Limb (tissue), 2 donors: ENCODE measurements at regions not wholly inside any gene's neighbourhood (a gene's known extent, or its start where the extent isn't known, plus 50 kb on each side); places are given as distances from the start of the nearest gene placed in this dataset.

Experiments
- DNase-seq, 2 donors: peaks; one replicate each; pipeline ENCODE4 v3.0.0-alpha.2; 2016; ENCODE audit errors: extremely low spot score in 2 of 2

DNA sequence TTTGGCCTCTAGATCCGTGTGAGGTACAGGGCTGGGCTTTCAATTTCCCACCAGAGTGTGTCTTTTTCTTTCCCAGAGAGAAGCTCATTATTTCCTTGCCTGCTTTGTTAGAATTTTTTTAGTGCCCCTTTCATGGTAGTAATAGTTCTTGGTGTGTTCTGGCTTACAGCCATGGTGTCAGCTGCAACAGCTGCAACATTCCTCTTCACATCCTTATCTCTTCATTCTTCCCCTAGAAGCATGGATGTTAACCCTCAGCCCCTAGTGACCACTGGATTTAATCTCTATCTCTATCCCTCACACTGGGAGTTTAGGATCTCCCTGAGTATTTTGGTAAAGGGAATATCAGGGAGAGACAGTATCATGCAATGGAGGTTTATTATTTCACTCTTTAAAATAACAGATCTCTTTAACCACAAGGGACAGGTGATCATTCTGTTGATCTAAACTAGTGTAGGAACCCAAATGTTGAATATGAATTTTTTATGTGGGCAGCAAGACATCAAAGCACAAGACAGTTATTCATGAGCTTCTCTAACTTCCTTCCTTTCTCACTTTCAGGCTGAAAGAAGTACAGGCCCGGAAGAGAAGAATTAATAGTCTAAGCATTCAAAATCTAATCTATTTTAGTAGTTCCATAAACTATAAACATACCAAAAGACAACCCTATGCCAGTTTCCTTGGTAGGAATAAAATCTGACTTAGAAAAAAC lies 160.2 kb downstream of the FAM170A start:
- peak in 1 of 2 donors; percentile 51 for DNase-seq

DNA sequence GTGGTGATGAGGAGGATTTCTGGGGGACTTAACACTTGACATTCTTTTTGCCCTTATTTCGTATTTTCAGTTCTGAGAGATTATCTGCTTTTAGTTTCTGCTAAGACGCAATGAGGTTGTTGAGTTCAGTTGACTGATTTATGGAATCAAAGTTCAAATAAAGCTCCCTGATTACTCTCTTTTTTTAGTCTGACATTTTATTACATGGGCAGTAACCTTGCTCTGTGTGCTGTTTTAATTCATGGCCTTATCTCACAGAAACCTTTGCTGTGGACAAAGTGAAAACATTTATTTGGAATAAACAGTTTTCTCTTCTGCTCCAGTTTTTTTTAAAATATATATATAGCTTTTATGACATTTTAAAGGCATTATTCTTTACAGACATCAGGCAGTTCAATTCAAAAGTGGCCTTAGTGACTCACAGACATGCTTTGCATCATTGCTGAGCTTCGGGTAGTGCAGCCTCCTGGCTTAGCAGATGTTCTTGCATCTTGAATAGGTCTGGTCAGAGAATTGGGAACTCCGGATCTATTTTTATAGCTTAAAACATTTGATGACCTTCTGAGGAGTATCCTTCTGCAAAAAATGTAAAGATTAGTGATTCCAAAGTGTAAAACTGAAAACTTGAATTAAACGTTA lies 162.9 kb downstream of the FAM170A start:
- DNase-seq, result no peak

GRCh38 chr5:119795768-119796167 lies 166.4 kb downstream of the FAM170A start:
- no peak for DNase-seq

GRCh38 chr5:119801570-119801969 lies 172.2 kb downstream of the FAM170A start:
- no peak for DNase-seq

- no peak for DNase-seq
Measured at GRCh38 chr5:119808024-119808423, 178.7 kb downstream of the FAM170A start.

GRCh38 chr5:119808474-119808873 lies 179.1 kb downstream of the FAM170A start:
- DNase-seq, result no peak

DNA sequence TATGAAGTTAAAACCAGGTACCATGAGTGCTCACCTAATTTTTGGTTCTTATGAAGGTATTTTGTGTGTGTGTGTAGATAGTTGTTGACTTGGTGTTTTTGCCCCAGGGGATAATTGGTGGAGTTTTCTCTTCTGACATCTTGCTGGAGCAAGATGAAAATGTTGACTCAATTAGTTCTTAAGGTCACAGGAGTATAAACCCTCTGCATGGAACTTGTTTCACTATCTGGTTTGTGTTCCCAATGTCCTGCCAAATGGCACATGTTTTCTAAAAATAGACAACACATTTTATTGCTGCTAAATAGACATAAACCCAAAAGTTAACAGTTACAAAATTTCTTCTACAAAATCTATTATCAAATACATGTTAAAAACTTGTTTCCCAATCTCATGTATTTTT lies 180.9 kb downstream of the FAM170A start:
- no peak for DNase-seq

DNA sequence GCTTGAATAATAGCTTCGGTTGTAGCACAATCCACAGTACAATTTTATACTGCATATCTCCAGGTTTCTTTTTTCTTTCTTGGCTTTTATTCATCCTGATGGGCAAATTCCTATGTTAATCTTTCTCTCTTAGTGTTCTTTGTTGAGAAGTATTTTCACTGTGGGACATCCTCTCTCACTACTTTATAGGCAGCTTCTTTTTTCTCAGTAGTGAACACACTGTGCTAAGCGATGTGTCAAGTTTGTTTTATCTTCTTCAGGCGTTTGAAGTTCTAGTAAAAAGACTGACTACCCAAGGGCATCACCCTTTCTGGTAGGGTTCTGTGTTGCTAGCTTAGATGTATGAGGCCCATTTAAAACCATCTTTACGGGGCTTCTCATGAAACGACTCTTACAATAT lies 182.1 kb downstream of the FAM170A start:
- no peak for DNase-seq

GRCh38 chr5:119814655-119815054 lies 185.3 kb downstream of the FAM170A start:
- no peak for DNase-seq

- no peak for DNase-seq
Measured at GRCh38 chr5:119816055-119816454, 186.7 kb downstream of the FAM170A start.

DNA sequence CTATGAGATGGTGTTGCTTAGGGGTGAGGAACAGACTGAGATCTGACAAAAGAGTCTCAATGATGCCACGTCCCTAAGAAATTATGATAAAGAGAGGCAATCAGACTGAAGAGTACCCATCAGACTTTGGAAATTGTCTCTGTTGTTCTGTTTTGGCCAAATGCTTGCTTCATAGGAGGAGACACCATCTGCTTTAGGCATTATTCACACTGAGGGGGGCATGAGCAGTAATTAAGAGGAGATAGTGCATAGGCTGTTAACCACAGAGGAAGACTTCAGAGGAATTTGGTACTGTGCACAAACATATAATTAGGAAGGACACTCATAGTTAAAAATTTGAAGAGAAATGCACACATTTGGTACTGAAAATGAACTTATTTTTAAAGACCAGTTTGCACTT lies 190.7 kb downstream of the FAM170A start:
- no peak for DNase-seq

- DNase-seq, result no peak
Measured at GRCh38 chr5:119820608-119821007, 191.2 kb downstream of the FAM170A start.

DNA sequence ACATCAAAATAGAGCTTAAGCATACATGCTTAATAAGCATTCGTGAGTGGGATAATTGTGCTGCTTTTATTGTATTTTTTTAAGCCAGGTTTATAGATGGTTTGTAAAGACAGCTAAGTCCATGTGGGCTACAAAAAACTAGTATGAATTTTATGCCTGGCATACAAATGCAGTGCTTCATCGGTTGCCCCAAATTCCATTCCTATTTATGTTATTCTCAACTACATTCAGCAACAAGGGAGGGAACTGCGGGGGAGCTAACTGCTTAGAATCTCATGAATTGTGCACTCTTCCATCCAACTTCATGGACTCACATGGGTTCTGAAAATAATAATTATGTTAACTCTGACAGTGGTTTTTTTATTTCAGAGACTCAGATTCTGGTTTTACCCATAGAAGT lies 199.2 kb downstream of the FAM170A start:
- no peak for DNase-seq

GRCh38 chr5:119829341-119829740 lies 200.0 kb downstream of the FAM170A start:
- DNase-seq, result no peak

DNA sequence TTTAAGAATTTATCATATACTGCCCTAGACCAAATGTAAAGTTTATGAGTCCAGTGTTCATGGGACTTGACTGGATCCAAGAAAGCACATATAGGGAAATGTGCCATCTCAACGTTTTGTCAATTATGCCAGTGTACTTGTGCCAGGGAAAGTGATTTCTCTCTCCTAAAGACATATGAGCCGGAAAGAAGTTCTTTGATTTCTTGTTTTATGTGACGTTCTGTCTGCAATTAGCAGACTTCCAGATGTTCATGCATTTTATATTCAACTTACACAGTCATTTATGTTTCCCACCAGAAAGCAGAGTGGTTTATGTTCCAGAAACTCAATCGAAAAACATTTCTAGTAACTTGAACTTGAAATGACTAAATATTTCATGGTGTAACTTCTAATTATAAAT lies 203.8 kb downstream of the FAM170A start:
- DNase-seq, result peak in 1 of 2 donors; percentile 32

- no peak for DNase-seq
Measured at GRCh38 chr5:119840175-119840574, 210.8 kb downstream of the FAM170A start.

- no peak for DNase-seq
Measured at GRCh38 chr5:119852140-119852539, 222.8 kb downstream of the FAM170A start.

DNA sequence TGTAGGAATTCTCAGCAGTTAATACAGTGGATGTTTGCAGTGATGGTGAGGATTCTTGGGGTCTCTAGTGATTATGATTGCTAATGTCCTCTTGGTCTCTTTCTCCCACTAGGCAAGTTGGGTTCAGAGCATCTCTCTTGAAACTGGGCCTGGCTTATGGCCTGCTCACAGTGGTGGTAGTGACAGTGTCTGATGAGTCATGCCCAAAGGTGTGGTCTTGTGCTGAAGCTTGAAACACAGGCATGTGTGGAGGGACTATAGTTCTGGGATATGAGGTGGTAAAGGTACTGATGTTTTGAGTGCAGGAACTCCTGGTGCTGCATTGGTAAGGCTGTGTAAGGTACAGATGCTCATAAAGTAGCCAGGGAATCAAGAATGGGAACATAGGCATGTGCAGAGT lies 231.1 kb downstream of the FAM170A start:
- DNase-seq, result no peak

- no peak for DNase-seq
Measured at GRCh38 chr5:119862619-119863018, 233.3 kb downstream of the FAM170A start.

- no peak for DNase-seq
Measured at GRCh38 chr5:119864286-119864685, 234.9 kb downstream of the FAM170A start.

- no peak for DNase-seq
Measured at GRCh38 chr5:119873611-119874010, 244.3 kb downstream of the FAM170A start.

DNA sequence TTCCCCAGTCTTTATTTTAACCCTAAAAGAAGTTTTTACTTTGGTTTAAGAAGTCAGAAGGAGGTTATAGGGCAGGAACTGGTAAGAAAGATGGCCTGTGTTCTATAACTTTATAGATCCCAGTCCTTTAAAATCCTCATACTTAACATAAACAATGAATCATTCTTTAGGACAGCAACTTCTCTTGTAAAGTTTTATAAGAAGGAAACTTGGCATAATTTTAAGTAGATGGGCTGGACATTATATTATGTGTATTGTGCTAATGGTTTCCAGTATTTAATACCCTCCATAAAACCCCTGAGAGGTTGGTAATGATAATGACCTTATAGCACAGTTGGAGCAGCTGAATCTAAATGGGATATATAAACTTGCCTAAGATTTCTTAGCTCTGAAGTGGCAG lies 247.2 kb downstream of the FAM170A start:
- DNase-seq, result no peak

DNA sequence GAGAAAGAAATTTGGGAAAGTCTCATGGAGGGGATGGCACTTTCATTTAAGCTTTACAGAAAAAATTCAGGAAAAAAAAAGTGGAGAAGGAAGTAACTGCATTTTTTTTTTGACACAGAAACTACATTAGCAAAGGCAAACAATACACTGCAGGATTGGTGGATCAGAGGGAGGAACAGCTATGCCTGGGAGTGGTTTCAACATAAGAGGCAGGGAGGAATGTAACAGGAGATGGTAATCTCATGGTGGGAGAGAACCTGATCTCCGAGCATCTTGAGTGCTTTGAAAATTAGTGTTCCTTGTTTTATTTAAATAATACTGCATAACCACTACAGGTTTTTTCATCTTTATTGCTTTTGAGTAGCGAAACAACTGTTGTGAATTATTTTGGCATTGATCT lies 249.4 kb downstream of the FAM170A start:
- DNase-seq, result no peak
